GM19328 (cell line): ENCODE measurements at regions not wholly inside any gene's neighbourhood (a gene's known extent, or its start where the extent isn't known, plus 50 kb on each side); places are given as distances from the start of the nearest gene placed in this dataset.
"Not testable (repeated sequence)": the region's sequence is repeated elsewhere in the genome, so short reads cannot be mapped to it uniquely, and the experiment has no call there.

Source experiments
- ATAC-seq: cut with Tn5 transposase; IDR thresholded peaks from one replicate; pipeline ENCODE4 v1.9.1; 2021; ENCODE audit warnings: mild to moderate bottlenecking, moderate library complexity; ENCODE audit not compliant: unreplicated experiment

DNA sequence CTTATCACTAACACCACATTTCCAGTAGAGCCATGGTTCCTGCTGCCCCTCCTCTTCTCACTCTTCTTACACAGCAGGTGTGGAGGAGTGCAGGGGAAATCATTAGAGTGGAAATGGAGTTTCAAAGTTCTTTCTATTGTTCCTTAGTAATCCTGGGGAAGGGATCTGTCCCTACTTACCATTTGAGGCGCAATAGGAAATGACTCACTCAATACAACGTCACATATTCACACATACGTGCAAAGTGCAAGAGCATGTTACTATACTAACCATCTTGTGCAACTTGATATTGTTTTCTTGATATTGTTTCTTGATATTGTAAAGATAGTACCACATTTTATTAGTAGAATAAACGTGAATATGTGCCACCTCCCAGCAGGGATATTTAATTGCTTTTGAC, 1010.2 kb downstream of the DNAJB9 start:
- ATAC-seq: no peak

DNA sequence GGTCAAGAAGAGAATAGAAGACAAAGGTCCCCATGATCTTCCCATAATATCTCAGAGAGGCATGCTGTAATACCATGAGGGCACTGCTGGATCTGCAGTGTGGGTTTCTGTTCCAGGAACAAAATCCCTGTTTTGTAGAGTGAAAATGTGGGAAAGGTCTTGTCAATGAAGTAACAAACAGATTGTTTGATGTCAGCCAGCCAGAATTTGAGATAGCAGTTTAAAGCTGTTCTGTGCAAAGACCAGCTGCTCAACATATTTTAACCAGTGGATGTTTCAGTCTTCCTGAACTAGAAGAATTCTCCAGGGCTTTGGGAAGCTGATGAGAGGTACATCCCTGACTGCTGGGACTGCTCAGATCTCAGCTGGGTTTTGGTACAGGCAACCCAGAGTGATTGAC, 1012.5 kb downstream of the DNAJB9 start:
- ATAC-seq: no peak

DNA sequence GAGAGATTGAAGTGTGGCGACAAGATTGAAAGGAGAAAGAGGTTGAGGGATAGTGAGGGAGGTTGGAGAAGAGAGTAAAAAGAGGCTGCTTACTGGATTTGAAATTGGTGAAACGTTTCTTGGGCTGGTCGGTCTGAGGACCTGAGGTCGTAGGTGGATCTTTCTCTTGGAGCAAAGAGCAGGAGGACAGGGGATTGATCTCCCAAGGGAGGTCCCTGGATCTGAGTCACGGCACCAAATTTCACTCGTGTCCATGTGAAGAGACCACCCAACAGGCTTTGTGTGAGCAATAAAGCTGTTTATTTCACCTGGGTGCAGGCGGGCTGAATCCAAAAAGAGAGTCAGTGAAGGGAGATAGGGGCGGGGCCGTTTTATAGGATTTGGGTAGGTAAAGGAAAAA, 1027.3 kb downstream of the DNAJB9 start:
- ATAC-seq: not testable (repeated sequence)

- no peak for ATAC-seq
These were observed 1042.0 kb downstream of the DNAJB9 start for GRCh38 chr7:109611656-109612055.

DNA sequence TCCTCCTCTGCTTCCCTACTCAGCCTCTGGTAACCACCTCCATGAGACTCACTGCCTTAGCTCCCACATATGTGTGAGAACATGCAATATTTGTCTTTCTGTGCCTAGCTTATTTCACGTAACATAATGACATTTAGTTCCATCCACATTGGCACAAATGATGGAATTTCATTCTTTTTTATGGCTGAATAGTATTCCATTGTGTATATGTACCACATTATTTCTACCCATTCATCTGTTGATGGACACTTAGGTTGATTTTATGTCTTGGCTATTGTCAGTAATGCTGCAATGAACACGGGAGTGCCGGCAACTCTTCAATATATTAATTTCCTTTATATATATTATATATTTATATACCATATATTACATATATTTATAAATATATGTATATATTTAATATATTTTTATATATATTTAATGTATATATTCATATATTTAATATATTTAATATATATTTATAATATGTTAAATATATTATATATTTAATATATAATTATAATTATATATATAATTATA, 1046.9 kb downstream of the DNAJB9 start:
- ATAC-seq: no peak

- no peak for ATAC-seq
These were observed 1052.6 kb downstream of the DNAJB9 start for GRCh38 chr7:109622320-109622719.

DNA sequence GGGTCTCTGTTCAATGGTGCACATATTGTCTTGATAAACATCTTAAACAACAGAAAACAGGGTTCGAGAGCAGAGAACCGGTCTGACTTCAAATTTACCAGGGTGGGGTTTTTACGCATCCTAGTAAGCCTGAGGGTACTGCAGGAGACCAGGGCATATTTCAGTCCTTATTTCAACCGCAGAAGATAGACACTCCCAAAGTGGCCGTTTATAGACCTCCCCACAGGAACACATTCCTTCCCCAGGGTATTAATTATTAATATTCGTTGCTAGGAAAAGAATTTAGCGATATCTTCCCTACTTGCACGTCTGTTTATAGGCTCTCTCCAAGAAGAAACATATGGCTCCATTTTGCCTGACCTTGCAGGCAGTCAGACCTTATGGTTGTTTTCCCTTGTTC, 1063.2 kb downstream of the DNAJB9 start:
- not testable (repeated sequence) for ATAC-seq

DNA sequence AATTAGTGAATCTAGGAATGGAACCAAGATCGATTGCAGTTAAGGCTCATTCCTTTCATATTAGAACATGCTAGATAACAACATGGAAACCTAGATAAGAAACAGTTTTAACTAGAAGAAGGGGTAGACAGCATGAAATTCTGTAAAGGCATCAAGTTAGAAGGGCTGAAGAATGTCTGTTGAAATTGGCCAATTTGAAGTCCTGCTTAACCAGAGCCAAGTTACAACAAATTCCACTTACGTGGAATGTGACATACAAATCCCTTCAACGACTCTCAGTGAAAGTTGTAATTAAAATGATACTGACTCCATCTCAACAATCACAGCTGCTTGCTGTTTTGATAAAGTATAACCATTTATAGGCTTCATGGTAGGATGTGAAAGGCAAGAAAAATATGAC, 1065.7 kb downstream of the DNAJB9 start:
- ATAC-seq: no peak

DNA sequence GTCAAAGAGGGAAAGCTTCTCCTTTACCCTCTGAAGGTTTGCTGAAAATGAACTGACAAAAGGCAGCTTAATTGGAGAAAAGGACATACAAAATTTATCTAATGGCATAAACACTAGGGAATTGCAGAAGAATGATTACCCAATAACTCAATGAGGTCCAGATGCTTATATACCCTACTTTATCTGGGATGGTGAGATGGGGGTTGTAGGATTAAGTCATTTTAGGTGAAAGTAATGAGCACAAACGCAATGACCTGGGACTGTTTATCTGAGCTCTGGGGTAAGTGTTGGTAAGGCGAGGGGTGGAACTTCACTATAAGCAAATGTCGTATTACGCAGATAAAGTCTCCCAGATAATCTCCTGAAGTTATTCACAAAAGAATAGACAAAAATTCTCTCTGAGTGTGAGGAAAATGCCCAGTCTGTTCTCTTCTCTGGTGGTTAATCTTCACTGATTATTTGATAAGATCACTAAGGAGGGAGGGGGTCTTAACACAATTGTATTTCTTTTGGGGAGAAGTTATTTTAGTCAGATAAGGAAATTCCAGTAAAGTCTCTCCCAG, 1067.8 kb downstream of the DNAJB9 start:
- no peak for ATAC-seq

GRCh38 chr7:109638321-109638720, 1068.6 kb downstream of the DNAJB9 start:
- ATAC-seq: no peak

DNA sequence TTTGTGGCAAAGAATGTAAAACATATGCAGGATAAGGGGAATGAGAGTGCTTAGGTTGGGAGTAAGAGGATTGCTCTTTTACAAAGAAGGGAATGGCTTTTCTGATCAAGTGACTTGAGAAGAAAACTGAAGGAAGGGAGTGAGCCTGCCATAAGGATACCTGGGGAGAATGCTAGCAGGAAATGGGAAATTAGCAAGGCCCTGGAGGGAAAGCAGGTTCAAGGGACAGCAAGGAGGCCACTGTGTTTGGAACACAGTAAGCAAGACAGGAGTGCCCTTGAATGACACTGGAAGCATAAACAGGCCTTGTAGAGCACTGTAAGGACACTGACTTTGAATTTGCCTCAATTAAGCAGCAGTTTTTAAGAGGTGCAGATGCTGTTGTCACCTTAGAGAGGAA, 1069.9 kb downstream of the DNAJB9 start:
- no peak for ATAC-seq

- no peak for ATAC-seq
These were observed 1071.8 kb downstream of the DNAJB9 start for GRCh38 chr7:109641445-109641844.

GRCh38 chr7:109646124-109646523, 1076.5 kb downstream of the DNAJB9 start:
- no peak for ATAC-seq

DNA sequence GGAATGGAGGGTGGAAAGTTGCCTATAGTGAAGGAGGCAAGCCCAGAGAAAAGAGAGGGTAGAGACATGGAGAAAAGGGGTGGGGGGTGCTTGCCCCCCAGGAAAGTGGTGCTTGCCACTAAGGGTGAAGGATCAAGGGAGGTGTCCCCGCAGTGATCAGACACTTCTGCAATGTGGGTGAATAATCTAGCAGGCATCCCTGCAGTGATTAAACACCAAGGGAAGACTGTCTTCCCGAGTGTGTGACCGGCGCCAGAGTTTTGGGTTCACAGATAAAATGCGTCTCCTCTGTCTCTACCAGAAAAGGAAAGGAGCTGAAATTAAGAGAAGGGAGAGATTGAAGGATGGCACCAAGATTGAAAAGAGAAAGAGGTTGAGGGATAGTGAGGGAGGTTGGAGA, 1076.9 kb downstream of the DNAJB9 start:
- ATAC-seq: not testable (repeated sequence)

DNA sequence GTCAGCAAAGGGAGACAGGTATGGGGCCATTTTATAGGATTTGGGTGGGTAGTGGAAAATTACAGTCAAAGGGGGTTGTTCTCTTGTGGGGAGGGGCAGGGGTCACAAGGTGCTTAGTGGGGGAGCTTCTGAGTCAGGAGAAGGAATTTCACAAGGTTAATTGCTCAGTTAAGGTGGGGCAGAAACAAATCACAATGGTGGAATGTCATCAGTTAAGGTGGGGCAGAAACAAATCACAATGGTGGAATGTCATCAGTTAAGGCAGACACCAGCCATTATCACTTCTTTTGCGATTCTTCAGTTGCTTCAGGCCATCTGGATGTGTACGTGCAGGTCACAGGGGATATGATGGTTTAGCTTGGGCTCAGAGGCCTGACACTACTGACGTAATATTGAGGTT, 1077.6 kb downstream of the DNAJB9 start:
- not testable (repeated sequence) for ATAC-seq

DNA sequence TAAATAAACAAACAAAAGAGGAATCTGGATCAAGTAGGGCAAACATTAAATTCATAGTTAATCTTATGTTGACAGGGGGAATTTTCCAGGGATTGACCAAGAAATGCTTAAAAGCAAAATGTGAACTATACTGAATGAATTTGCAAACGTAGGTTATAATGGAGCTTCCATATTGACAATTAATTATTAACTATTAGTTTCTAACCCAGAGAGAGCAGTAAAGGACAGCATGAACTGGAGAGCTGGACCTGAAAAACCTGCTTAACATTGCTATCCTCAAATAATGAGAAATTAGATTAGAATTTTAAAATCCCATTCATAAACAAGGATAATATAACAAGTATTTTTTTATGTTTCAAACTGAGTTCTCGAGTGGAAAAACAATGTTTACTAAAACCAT, 1089.6 kb downstream of the DNAJB9 start:
- no peak for ATAC-seq

DNA sequence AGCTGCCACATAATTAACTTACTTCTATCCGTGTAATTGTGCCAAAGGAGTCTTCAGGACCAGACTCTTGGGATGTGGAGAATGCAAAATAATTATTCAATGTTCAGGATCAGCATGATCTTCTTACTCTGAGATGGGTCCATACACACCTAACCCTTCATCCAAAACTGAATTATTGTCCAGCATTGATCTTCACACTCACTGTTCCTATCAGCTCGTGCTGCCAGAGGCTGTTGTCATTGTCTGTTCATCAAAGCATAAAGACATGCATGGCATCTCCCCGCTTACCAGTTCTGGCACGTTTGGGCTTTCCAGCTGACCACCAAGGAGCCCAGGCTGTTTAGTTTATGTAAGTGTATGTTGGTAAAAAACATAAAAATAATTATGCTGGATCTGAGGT, 1090.7 kb downstream of the DNAJB9 start:
- no peak for ATAC-seq

- ATAC-seq: no peak
These were observed 1094.1 kb downstream of the DNAJB9 start for GRCh38 chr7:109663806-109664205.

DNA sequence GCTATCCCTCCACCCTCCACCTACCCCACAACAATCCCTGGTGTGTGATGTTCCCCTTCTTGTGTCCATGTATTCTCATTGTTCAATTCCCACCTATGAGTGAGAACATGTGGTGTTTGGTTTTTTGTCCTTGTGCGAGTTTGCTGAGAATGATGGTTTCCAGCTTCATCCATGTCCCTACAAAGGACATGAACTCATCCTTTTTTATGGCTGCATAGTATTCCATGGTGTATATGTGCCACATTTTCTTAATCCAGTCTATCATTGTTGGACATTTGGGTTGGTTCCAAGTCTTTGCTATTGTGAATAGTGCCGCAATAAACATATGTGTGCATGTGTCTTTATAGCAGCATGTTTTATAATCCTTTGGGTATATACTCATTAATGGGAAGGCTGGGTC, 1117.6 kb downstream of the DNAJB9 start:
- ATAC-seq: not testable (repeated sequence)

DNA sequence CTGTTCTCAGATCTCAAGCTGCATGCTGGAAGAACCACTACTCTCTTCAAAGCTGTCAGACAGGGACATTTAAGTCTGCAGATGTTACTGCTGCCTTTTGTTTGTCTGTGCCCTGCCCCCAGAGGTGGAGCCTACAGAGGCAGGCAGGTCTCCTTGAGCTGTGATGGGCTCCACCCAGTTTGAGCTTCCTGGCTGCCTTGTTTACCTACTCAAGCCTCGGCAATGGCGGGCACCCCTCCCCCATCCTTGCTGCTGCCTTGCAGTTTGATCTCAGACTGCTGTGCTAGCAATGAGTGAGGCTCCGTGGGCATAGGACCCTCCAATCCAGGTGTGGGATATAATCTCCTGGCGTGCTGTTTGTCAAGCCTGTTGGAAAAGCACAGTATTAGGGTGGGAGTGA, 1122.9 kb downstream of the DNAJB9 start:
- ATAC-seq: not testable (repeated sequence)

DNA sequence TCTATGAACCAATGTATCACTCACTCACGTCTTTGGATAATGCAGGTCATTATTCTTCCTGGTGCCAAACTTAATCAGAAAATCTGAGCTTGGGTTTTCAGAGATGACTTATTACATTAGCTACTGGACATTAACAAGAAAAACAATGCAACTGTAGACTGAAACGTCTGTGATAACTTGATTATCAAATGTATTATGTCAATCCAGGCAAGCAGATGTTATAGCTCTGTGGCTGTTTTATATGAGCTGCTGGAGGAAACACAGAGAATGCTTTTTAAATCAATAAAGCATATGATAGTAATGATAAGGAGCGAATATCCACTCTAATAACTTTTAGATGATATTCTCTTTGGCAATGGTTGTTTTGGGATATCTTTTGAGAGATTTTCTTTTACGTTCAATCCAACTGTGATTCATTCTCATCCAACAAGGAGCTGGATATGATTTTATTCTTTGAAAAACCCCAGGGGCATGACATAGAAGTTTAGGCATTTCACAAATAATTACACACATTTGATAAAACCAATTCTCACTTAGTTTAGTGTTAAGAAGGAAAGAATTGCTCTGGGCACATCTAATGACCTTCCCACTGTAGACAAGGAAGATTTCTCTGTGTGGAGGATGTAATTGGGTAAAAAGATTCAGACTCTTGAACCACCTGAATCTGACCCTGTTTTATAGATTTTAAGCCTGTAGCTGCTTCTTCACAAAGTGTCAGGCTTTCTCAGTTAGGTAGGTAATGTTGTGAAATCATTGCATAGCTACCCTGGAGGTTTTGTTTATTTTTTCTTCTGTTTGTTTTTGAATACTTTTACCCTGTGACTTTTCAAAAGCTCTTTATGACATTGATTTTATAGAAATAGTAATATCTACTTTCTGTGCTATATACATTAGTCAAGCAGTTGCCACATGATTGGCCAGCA, 1124.7 kb downstream of the DNAJB9 start:
- ATAC-seq: no peak

DNA sequence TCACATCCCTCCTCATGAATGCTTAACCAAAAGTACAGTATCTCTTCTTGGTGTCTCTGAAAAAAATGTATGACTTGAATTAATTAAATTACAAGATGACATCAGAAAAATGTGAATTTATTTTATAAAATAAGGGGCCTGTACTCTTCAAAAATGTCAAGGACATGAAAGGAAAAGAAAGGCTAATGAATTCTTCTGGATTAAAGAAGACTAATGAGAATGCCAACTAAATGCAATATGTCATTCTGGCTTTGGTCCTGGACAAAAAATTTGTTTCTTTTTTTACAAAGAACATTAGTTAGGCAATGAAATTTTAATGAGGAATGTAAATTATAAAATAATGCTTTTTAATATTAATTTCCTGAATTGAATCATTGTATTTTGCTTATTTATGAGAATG, 1125.7 kb downstream of the DNAJB9 start:
- no peak for ATAC-seq
